ENCODE measurements at regions not wholly inside any gene's neighbourhood (a gene's known extent, or its start where the extent isn't known, plus 50 kb on each side); places are given as distances from the start of the nearest gene placed in this dataset.
A peak's percentile ranks its signal among the peaks of the same experiment; 100 is the strongest.

- no peak for DNase-seq
Observed at GRCh38 chr16:52872731-52873130, 180.0 kb downstream of the CHD9NB start.

GRCh38 chr16:52871481-52871880 is 181.2 kb downstream of the CHD9NB start:
- DNase-seq: no peak

GRCh38 chr16:52869243-52869642 is 183.5 kb downstream of the CHD9NB start:
- no peak for DNase-seq

- DNase-seq: no peak
Observed at GRCh38 chr16:52863000-52863399, 189.7 kb downstream of the CHD9NB start.

GRCh38 chr16:52861614-52862022 is 191.1 kb downstream of the CHD9NB start:
- peak; percentile 4 to 28 for DNase-seq

GRCh38 chr16:52855463-52855862 is 197.2 kb downstream of the CHD9NB start:
- DNase-seq: no peak

GRCh38 chr16:52852978-52853377 is 199.7 kb downstream of the CHD9NB start:
- DNase-seq: no peak

- no peak for DNase-seq
Observed at GRCh38 chr16:52851211-52851740, 201.4 kb downstream of the CHD9NB start.

- no peak for DNase-seq
Observed at GRCh38 chr16:52843381-52843780, 209.3 kb downstream of the CHD9NB start.

GRCh38 chr16:52837251-52837650 is 215.4 kb downstream of the CHD9NB start:
- peak in 1 of 2 experiments; percentile 15 for DNase-seq

- DNase-seq: no peak
Observed at GRCh38 chr16:52834736-52835465, 217.8 kb downstream of the CHD9NB start.

GRCh38 chr16:52832771-52833170 is 219.9 kb downstream of the CHD9NB start:
- no peak for DNase-seq

- DNase-seq: no peak
Observed at GRCh38 chr16:52827456-52827855, 225.2 kb downstream of the CHD9NB start.

- DNase-seq: peak in 1 of 2 experiments; percentile 72
Observed at GRCh38 chr16:52825892-52826291, 226.8 kb downstream of the CHD9NB start.

GRCh38 chr16:52819808-52820207 is 232.9 kb downstream of the CHD9NB start:
- no peak for DNase-seq

GRCh38 chr16:52819405-52819804 is 233.3 kb downstream of the CHD9NB start:
- DNase-seq: no peak

- DNase-seq: no peak
Observed at GRCh38 chr16:52817696-52818095, 235.0 kb downstream of the CHD9NB start.

- no peak for DNase-seq
Observed at GRCh38 chr16:52816993-52817392, 235.7 kb downstream of the CHD9NB start.

GRCh38 chr16:52812678-52813556 is 239.8 kb downstream of the CHD9NB start:
- DNase-seq: no peak

GRCh38 chr16:52805559-52806168 is 247.0 kb downstream of the CHD9NB start:
- no peak for DNase-seq

GRCh38 chr16:52800432-52800831 is 252.3 kb downstream of the CHD9NB start:
- DNase-seq: no peak

- no peak for DNase-seq
Observed at GRCh38 chr16:52799149-52799548, 252.2 kb upstream of the TOX3 start.

GRCh38 chr16:52787709-52788108 is 240.8 kb upstream of the TOX3 start:
- DNase-seq: no peak
